Liver (tissue), 8 donors: ENCODE measurements at regions not wholly inside any gene's neighbourhood (a gene's known extent, or its start where the extent isn't known, plus 50 kb on each side); places are given as distances from the start of the nearest gene placed in this dataset.

ENCODE experiments used
- DNase-seq: peaks from one replicate; pipeline ENCODE4 v3.0.0-alpha.2; 2017; ENCODE audit warnings: low spot score
- H3K27ac ChIP-seq, 2 donors: one replicate each; pipeline ENCODE4 v1.7.0; 2013; ENCODE audit warnings: inconsistent platforms in 2 of 2, low read length in 2 of 2, control low read depth in 1 of 2, low read depth in 1 of 2, mild to moderate bottlenecking in 1 of 2
- H3K27me3 ChIP-seq, 4 donors: one replicate each; pipeline versions ENCODE4 v1.6.1 to v1.7.0; 2013; ENCODE audit warnings: low read length in 3 of 4, inconsistent platforms in 1 of 4, mild to moderate bottlenecking in 1 of 4, moderate library complexity in 1 of 4; ENCODE audit not compliant: control insufficient read depth in 4 of 4, insufficient read depth in 4 of 4
- H3K36me3 ChIP-seq, 4 donors: one replicate each; pipeline versions ENCODE4 v1.6.1 to v1.7.0; 2013; ENCODE audit warnings: low read length in 3 of 4, mild to moderate bottlenecking in 3 of 4, low read depth in 1 of 4, moderate library complexity in 1 of 4; ENCODE audit not compliant: control insufficient read depth in 4 of 4, insufficient read depth in 3 of 4
- H3K4me1 ChIP-seq, 4 donors: one replicate each; pipeline versions ENCODE4 v1.6.1 to v1.7.0; 2013; ENCODE audit warnings: low read length in 3 of 4, mild to moderate bottlenecking in 3 of 4, moderate library complexity in 1 of 4; ENCODE audit not compliant: control insufficient read depth in 4 of 4, insufficient read depth in 4 of 4
- H3K4me3 ChIP-seq, 3 donors: one replicate each; pipeline versions ENCODE4 v1.6.1 to v1.7.0; 2013; ENCODE audit warnings: low read length in 3 of 3, control low read depth in 1 of 3, low read depth in 1 of 3, mild to moderate bottlenecking in 1 of 3
- H3K9ac ChIP-seq, 2 donors: one replicate each; pipeline ENCODE4 v1.7.0; 2013; ENCODE audit warnings: low read length in 2 of 2, mild to moderate bottlenecking in 2 of 2, moderate library complexity in 2 of 2, control low read depth in 1 of 2, low read depth in 1 of 2
- H3K9me3 ChIP-seq, 4 donors: one replicate each; pipeline versions ENCODE4 v1.6.1 to v1.7.0; 2013; ENCODE audit warnings: low read length in 3 of 4; ENCODE audit not compliant: control insufficient read depth in 4 of 4
- CTCF ChIP-seq: fragments of 150-350 bp; IDR thresholded peaks from 2 replicates; pipeline ENCODE4 v1.5.1; 2017; ENCODE audit warnings: improper control_type of control experiment, low read depth, low read length; ENCODE audit not compliant: missing input control
- EGR1 ChIP-seq, 2 donors: IDR thresholded peaks; 2 replicates each; pipeline ENCODE4 v1.6.1; 2016 to 2018; ENCODE audit warnings: antibody characterized with exemption in 2 of 2, low read depth in 2 of 2
- FOXA1 ChIP-seq: IDR thresholded peaks from 2 replicates; pipeline ENCODE4 v1.6.1; 2016; ENCODE audit warnings: antibody characterized with exemption
- FOXA2 ChIP-seq: IDR thresholded peaks from 2 replicates; pipeline ENCODE4 v1.6.1; 2016; ENCODE audit warnings: antibody characterized with exemption
- GABPA ChIP-seq, 2 donors: IDR thresholded peaks in 1 of 2; conservative IDR thresholded peaks in 1 of 2; 2 replicates each; pipeline ENCODE4 v1.6.1; 2016; ENCODE audit warnings: antibody characterized with exemption in 2 of 2, mild to moderate bottlenecking in 1 of 2, moderate library complexity in 1 of 2
- HNF4A ChIP-seq, 2 donors: conservative IDR thresholded peaks; 2 replicates each; pipeline ENCODE4 v1.6.1; 2016; ENCODE audit warnings: antibody characterized with exemption in 2 of 2, mild to moderate bottlenecking in 2 of 2
- HNF4G ChIP-seq: IDR thresholded peaks from 2 replicates; pipeline ENCODE4 v1.6.1; 2016; ENCODE audit warnings: antibody characterized with exemption
- JUND ChIP-seq, 2 donors: IDR thresholded peaks; 2 replicates each; pipeline ENCODE4 v1.6.1; 2016; ENCODE audit warnings: antibody characterized with exemption in 2 of 2
- MAX ChIP-seq: IDR thresholded peaks from 2 replicates; pipeline ENCODE4 v1.6.1; 2016; ENCODE audit warnings: antibody characterized with exemption
- NR2F2 ChIP-seq: IDR thresholded peaks from 2 replicates; pipeline ENCODE4 v1.6.1; 2016; ENCODE audit warnings: antibody characterized with exemption
- RAD21 ChIP-seq, 2 donors: IDR thresholded peaks; 2 replicates each; pipeline ENCODE4 v1.6.1; 2016; ENCODE audit warnings: antibody characterized with exemption in 2 of 2, mild to moderate bottlenecking in 2 of 2
- REST ChIP-seq: IDR thresholded peaks from 2 replicates; pipeline ENCODE4 v1.6.1; 2016; ENCODE audit warnings: antibody characterized with exemption, mild to moderate bottlenecking
- RXRA ChIP-seq, 2 donors: IDR thresholded peaks; 2 replicates each; pipeline ENCODE4 v1.6.1; 2017 to 2018; ENCODE audit warnings: antibody characterized with exemption in 2 of 2, mild to moderate bottlenecking in 1 of 2
- SP1 ChIP-seq: IDR thresholded peaks from 2 replicates; pipeline ENCODE4 v1.6.1; 2018; ENCODE audit warnings: antibody characterized with exemption, mild to moderate bottlenecking
- TAF1 ChIP-seq: conservative IDR thresholded peaks from 2 replicates; pipeline ENCODE4 v1.6.1; 2016; ENCODE audit warnings: antibody characterized with exemption, mild to moderate bottlenecking
- YY1 ChIP-seq: IDR thresholded peaks from 2 replicates; pipeline ENCODE4 v1.6.1; 2016; ENCODE audit warnings: antibody characterized with exemption, mild to moderate bottlenecking
- WGBS: extraction: QIAGEN DNeasy Blood & Tissue Kit; methylation state at CpG from one replicate; pipeline ENCODE4 v1.1.7; 2013; 5-methylcytosine and 5-hydroxymethylcytosine counted together
- TF ChIP-seq, protein P1 (sequence below): IDR thresholded peaks from 2 replicates; pipeline ENCODE4 v1.6.1; 2016; ENCODE audit warnings: antibody characterized with exemption
- TF ChIP-seq, protein P2 (sequence below): IDR thresholded peaks from 2 replicates; pipeline ENCODE4 v1.6.1; 2016; ENCODE audit warnings: antibody characterized with exemption
- donor health status: healthy.
- donor health status: healthy.
- donor health status: healthy.
- donor health status: healthy.
- donor health status: healthy.

- Histone ChIP-seq H3K9me3 (no peaks in the 10 kb centered on the region), H3K4me3 (no peak overlapping the region), H3K27me3 (no peaks in the 10 kb centered on the region), H3K9ac (no peak overlapping the region), H3K36me3 (no peaks in the 10 kb centered on the region), H3K4me1 (peaks cover 0 to 2% (median 0%) of the 10 kb centered on the region in 4 donors), H3K27ac (no peak overlapping the region)
- WGBS: 74% methylated on average over 8 of the region's 8 CpGs
- no peak for DNase-seq
- TF ChIP-seq, protein P1, sequence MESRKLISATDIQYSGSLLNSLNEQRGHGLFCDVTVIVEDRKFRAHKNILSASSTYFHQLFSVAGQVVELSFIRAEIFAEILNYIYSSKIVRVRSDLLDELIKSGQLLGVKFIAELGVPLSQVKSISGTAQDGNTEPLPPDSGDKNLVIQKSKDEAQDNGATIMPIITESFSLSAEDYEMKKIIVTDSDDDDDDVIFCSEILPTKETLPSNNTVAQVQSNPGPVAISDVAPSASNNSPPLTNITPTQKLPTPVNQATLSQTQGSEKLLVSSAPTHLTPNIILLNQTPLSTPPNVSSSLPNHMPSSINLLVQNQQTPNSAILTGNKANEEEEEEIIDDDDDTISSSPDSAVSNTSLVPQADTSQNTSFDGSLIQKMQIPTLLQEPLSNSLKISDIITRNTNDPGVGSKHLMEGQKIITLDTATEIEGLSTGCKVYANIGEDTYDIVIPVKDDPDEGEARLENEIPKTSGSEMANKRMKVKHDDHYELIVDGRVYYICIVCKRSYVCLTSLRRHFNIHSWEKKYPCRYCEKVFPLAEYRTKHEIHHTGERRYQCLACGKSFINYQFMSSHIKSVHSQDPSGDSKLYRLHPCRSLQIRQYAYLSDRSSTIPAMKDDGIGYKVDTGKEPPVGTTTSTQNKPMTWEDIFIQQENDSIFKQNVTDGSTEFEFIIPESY: no peak
- no peak for TF ChIP-seq RAD21 (IDR thresholded peaks at IDR 0.05)
- TF ChIP-seq EGR1 (IDR thresholded peaks at IDR 0.05; ENCODE audit: low read depth in 2 of 2): no peak
- no peak for TF ChIP-seq GABPA (IDR thresholded peaks at IDR 0.05 in 1 of 2, conservative IDR thresholded peaks at IDR 0.05 in 1 of 2)
- TF ChIP-seq RXRA (IDR thresholded peaks at IDR 0.05): no peak
- TF ChIP-seq FOXA1: no peak
- no peak for TF ChIP-seq HNF4A (conservative IDR thresholded peaks at IDR 0.05)
- TF ChIP-seq REST: no peak
- no peak for TF ChIP-seq TAF1
- TF ChIP-seq CTCF: no peak
- TF ChIP-seq FOXA2: no peak
- TF ChIP-seq SP1: no peak
- TF ChIP-seq JUND (IDR thresholded peaks at IDR 0.05): no peak
- no peak for TF ChIP-seq YY1
- TF ChIP-seq MAX: no peak
- TF ChIP-seq HNF4G: no peak
- TF ChIP-seq, protein P2, sequence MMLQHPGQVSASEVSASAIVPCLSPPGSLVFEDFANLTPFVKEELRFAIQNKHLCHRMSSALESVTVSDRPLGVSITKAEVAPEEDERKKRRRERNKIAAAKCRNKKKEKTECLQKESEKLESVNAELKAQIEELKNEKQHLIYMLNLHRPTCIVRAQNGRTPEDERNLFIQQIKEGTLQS: no peak
- TF ChIP-seq NR2F2: no peak
Measured at GRCh38 chr10:7007600-7008190, 403.1 kb downstream of the SFMBT2 start.
